HG02623 (cell line): ENCODE measurements at regions not wholly inside any gene's neighbourhood (a gene's known extent, or its start where the extent isn't known, plus 50 kb on each side); places are given as distances from the start of the nearest gene placed in this dataset.
A peak's percentile ranks its signal among the peaks of the same experiment; 100 is the strongest.
"Not testable (repeated sequence)": the region's sequence is repeated elsewhere in the genome, so short reads cannot be mapped to it uniquely, and the experiment has no call there.

Experiments used
- ATAC-seq: cut with Tn5 transposase; IDR thresholded peaks from one replicate; pipeline ENCODE4 v1.9.1; 2021; ENCODE audit warnings: moderate library complexity; ENCODE audit not compliant: unreplicated experiment

GRCh38 chr13:53351021-53351420, 322.4 kb downstream of the OLFM4 start:
- ATAC-seq = no peak

GRCh38 chr13:53357582-53357981, 329.0 kb downstream of the OLFM4 start:
- ATAC-seq = peak; percentile 62

- ATAC-seq = no peak
These were observed 340.3 kb downstream of the OLFM4 start for GRCh38 chr13:53368948-53369347.

- no peak for ATAC-seq
These were observed 350.9 kb downstream of the OLFM4 start for GRCh38 chr13:53379485-53379884.

DNA sequence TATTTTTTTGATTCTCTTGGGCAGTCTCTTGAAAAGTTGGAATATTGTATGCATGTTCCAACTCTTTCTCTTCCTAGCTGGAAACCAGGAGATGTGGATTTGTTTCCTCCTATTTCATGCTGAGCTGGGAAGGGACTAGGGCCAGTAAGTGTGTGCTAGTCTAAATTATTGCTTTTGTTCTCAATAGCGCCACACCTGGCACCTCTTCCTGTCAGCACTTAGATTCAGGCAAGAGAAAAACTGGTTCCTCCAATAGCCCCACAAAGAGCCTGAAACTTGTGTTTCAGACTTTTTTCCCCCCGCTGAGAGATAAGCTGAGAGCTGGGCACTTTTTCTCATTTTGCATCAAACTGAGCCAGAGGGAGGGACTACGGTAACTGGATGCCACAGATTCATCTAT, 353.4 kb downstream of the OLFM4 start:
- ATAC-seq = no peak

DNA sequence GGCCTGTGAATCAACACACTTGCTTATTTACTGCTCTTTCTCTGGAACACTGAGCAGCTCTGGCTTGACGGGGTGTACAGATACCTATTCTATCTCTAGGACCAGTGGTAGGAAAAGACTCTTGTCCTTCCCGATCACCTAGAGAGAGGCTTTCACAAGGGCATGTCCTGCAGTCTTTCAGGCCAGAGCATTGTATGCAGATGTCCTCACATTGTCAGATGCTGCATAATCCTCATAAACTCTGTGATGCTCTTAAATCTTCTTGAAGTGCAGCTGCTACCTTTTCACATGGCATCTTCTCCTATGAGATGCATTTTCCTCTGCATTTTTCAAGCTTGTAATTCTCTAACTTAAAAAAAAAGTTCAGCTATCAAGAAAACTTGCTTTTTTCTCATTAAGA, 369.4 kb downstream of the OLFM4 start:
- no peak for ATAC-seq

DNA sequence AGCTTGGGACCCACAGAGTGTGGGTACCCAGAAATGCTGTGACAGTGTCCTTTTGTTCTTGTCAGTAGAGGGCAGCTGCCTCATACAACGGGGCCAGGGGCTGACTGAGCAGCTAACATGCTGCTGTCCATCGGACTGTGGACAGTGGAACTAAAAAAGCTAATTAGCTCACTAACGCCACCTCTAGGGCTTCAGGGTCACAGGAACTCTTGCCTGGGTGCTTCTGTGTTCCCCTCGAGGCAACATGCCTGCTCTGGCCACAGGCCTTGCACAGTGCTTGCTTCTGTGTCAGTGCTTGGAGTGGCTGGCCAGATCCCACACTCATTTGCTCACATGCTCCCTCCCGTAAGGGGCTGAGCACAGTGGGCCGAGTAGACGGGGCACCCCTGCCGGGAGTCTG, 377.0 kb downstream of the OLFM4 start:
- ATAC-seq = no peak

GRCh38 chr13:53408306-53408705, 379.7 kb downstream of the OLFM4 start:
- ATAC-seq = no peak

DNA sequence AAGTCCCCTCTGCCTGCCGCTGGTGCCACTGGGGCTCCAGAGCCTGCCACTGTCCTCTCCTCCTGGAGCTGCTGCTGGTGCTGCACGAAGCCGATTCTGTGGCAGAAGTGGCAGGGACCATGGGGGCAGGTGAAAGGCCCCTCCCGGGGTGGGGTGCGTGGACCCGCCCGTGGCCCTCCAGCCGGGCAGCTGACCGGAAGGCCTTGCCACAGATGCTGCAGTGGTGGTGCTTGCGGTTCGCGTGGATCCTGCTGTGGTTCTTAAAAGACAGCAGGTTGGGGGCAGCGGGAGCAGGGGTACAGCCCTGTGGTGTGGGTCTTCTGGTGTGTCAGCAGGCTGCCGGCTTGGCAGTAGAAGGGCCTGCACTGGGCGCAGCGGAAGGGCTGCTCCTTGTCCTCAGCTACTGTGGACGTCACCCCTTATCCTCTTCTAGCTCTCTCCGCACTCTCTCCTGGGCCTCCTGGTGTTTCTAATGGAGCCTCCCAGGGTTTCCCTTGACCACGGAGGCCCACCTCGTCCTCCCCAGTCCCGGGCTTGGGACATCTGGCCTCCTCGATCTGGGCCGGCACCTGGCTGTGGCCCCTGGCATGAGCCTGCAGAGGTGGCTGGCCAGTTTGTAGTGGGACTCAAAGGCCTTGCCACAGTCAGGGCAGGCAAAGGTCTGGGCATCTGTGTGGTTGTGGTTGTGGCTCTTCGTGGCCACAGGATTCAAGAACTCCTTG, 380.4 kb downstream of the OLFM4 start:
- no peak for ATAC-seq

DNA sequence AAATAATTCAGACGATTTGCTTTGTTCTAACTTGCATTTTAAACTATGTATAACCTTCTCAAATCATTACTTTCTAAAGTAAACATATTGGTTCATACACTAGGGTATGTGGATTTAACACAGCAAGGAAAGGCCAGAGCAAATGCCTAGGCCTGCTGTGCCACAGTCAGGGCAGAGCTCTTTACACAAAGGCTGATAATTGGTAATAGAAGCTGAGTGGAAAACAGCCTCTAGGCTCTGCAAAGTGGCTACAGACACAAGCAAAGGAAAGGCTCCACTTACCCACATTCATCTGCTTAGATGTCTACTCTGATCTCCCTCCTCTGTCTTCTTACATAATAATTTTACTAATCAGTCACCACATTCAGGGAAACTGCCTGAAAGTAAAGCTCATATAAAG, 382.9 kb downstream of the OLFM4 start:
- no peak for ATAC-seq

DNA sequence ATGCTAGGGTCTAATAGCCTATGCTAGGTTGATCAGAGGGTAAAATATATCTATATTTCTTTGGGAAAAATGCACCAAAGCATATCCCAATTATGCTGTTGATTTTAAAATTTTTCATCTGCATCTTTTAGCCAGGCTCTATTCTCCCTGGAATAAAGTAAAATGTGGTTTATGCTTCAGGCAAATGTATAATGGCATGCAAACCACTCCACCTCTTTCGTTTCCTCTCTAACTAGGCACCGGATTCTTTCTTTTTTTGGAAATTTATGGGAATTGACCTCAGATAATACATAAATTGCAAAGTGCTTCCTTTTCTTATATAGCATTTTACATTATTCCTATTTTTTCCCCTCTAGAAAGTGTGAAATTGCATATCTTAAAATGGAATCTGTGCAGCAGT, 386.5 kb downstream of the OLFM4 start:
- no peak for ATAC-seq

DNA sequence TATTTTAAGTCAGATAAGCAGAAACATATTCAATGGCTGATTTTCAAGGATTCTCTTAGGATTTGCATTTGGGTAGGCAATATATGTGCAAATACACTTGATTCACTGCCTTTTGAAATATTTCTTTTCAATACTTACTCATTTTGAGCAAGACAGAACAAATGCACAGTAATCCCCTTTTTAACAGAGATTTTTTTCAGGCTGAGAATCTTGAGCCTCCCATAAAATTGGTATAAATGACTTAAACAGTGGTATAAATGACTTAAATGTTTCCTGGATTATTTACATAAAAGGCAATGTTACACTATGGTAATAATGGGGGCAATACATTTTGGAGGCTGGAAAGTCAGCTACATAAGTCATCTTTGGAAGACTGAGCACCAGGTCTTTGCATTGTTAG, 389.0 kb downstream of the OLFM4 start:
- ATAC-seq = no peak

DNA sequence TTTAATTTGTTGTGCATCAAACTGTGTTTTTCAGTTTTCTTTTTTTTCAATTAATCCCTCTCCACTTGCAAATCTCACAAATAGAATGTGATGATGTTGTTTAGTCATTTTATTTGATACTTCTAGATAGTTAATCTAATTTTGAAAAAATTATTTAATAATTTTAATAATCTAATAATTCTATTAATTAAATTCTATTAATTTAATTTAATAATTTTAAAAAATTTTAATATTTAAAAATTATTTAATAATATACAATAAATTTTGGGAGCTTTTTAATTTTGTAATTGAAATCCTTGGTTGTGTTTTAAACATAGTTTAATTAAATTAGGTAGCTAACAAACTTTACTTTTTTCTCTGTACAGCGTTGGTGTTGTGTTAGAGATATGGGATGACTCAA, 393.8 kb downstream of the OLFM4 start:
- ATAC-seq = no peak

- ATAC-seq = no peak
These were observed 407.8 kb downstream of the OLFM4 start for GRCh38 chr13:53436396-53436795.

GRCh38 chr13:53439439-53440225, 411.0 kb downstream of the OLFM4 start:
- ATAC-seq = no peak

GRCh38 chr13:53442979-53443378, 414.4 kb downstream of the OLFM4 start:
- ATAC-seq = no peak

- ATAC-seq = no peak
These were observed 417.1 kb downstream of the OLFM4 start for GRCh38 chr13:53445686-53446085.

DNA sequence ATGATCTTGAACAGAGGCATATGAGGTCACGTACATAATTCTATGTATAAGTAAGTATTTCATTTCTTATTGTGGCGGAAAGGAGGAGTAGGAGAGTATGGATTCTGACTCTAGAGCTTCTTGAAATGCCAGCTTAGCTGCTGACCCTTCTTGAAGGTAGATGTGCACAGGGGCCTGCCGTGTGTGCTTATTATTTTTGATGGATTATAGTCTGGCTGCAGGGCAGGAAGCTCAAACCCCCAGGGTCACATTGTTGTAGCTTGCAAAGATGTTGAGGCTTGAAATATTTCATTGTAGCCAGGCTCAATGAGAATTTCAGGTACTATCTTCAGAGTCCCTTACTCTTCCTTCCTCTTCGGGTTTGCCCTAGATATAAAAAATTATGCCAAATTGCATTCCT, 418.8 kb downstream of the OLFM4 start:
- ATAC-seq = no peak

DNA sequence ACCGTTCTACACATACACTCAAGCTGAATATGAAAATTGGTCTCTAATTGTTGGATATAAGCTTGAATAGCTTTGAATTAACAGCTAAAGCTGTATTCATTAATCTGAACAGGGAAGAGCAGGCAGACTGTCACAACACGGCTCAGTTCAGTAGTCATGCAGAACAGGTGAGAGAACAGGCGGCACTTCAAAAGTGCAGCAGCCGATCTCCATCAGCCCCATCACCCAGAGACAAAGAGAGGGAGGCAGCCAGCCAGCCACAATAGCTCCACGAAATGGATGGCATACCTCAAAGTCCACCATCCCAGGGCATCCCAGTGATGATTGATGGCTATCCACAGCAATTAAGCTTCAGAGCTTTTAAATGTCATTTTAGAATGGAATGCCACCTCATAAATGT, 419.2 kb downstream of the OLFM4 start:
- no peak for ATAC-seq

- ATAC-seq = not testable (repeated sequence)
These were observed 423.7 kb downstream of the OLFM4 start for GRCh38 chr13:53452263-53452808.

DNA sequence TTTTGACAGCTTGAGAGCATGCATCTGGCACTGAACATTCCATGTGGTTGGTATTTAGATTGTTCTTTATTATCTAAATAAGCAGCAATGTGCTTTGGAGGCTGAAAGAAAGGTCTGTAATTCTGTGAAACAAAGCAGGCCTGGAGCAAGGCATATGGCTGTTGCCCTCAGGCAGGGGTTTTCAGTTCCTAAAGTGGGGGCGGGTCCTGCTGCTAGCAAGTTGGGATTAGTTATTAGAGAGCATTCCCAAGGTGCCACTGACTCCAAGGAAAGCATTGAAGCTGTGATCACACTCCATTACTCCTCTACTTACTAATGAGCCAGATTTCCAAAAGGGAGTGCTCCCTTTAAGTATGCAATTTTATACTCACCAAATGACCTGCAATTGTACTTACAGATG, 432.2 kb downstream of the OLFM4 start:
- ATAC-seq = no peak

GRCh38 chr13:53463106-53463505, 434.5 kb downstream of the OLFM4 start:
- no peak for ATAC-seq
